A673 (cell line): ENCODE measurements at regions not wholly inside any gene's neighbourhood (a gene's known extent, or its start where the extent isn't known, plus 50 kb on each side); places are given as distances from the start of the nearest gene placed in this dataset.
"Not testable (repeated sequence)": the region's sequence is repeated elsewhere in the genome, so short reads cannot be mapped to it uniquely, and the experiment has no call there.

Experiments used
- BruUV-seq: library from RNA; stranded (reverse); fragments of 400-500 nt; replicated peaks from 2 replicates; lab custom pipeline; 2021; lab: Mats Ljungman, UMichigan
- CTCF ChIA-PET: fragments of 300-600 bp; sonication (Branson Sonifier 250); formaldehyde crosslinking; loops from one replicate; lab custom pipeline; 2022; ENCODE audit warnings: antibody characterized with exemption; lab: Charles Lee
- POLR2A ChIA-PET: fragments of 300-600 bp; sonication (Branson Sonifier 250); formaldehyde crosslinking; loops from one replicate; lab custom pipeline; 2022; ENCODE audit warnings: antibody characterized with exemption; ENCODE audit not compliant: low non-redundant PET; lab: Charles Lee
- DNase-seq: peaks from one replicate; pipeline ENCODE4 v3.0.0-alpha.2; 2015; ENCODE audit warnings: low spot score
- H3K27ac ChIP-seq: fragments of 200-600 bp; sonication (generic); 2 replicates; pipeline ENCODE4 v1.5.1; 2016; ENCODE audit warnings: mixed run types, low read depth, mild to moderate bottlenecking, mixed read lengths, antibody characterized with exemption, low read length; ENCODE audit not compliant: poor library complexity, severe bottlenecking
- H3K27me3 ChIP-seq: fragments of 200-600 bp; sonication (generic); replicated peaks from 2 replicates; pipeline ENCODE4 v1.6.1; 2017; ENCODE audit warnings: mixed run types, low read depth, mild to moderate bottlenecking, mixed read lengths, antibody characterized with exemption, low read length; ENCODE audit not compliant: insufficient read depth, poor library complexity
- H3K36me3 ChIP-seq: fragments of 200-600 bp; sonication (generic); 2 replicates; pipeline ENCODE4 v1.6.1; 2016; ENCODE audit warnings: mixed run types, mild to moderate bottlenecking, mixed read lengths, antibody characterized with exemption, low read length; ENCODE audit not compliant: insufficient read depth, poor library complexity, severe bottlenecking
- H3K4me1 ChIP-seq: fragments of 200-600 bp; sonication (generic); 2 replicates; pipeline ENCODE4 v1.6.1; 2017; ENCODE audit warnings: mixed run types, mild to moderate bottlenecking, mixed read lengths, antibody characterized with exemption, low read length; ENCODE audit not compliant: insufficient read depth, poor library complexity, severe bottlenecking
- H3K4me3 ChIP-seq: fragments of 200-600 bp; sonication (generic); 2 replicates; pipeline ENCODE4 v1.5.1; 2016; ENCODE audit warnings: low read depth, mixed run types, mild to moderate bottlenecking, mixed read lengths, low read length; ENCODE audit not compliant: poor library complexity, severe bottlenecking
- H3K9me3 ChIP-seq: fragments of 200-600 bp; sonication (generic); 2 replicates; pipeline ENCODE4 v1.6.1; 2016; ENCODE audit warnings: mixed run types, low read depth, mild to moderate bottlenecking, mixed read lengths, antibody characterized with exemption, low read length; ENCODE audit not compliant: poor library complexity, severe bottlenecking
- CTCF ChIP-seq: fragments of 300-800, 200-600 bp; sonication (generic); conservative IDR thresholded peaks from 2 replicates; pipeline ENCODE4 v1.5.1; 2017; ENCODE audit warnings: low read depth, mild to moderate bottlenecking, antibody characterized with exemption, low read length, moderate library complexity, mixed read lengths
- EZH2 ChIP-seq: fragments of 200-600 bp; sonication (generic); IDR thresholded peaks from 2 replicates; pipeline ENCODE4 v1.6.1; 2017; ENCODE audit warnings: borderline replicate concordance, low read depth, mild to moderate bottlenecking, mixed read lengths, antibody characterized with exemption, low read length; ENCODE audit not compliant: poor library complexity, severe bottlenecking
- intact Hi-C: fragments of 100-400 bp; cut with micrococcal nuclease; formaldehyde crosslinking; loops from one replicate; pipeline ENCODE4 v1.10.0; 2022; ENCODE audit not compliant: unreplicated experiment

- Histone ChIP-seq H3K4me1 (no peaks in the 10 kb centered on the region), H3K27ac (no peak overlapping the region), H3K4me3 (no peak overlapping the region), H3K9me3 (no peaks in the 10 kb centered on the region), H3K27me3 (no peaks in the 10 kb centered on the region), H3K36me3 (no peaks in the 10 kb centered on the region)
- TF ChIP-seq CTCF (no peak), EZH2 (no peak)
- ChIA-PET POLR2A (no interaction called here), CTCF (no interaction called here)
- no TSS peak for BruUV-seq
- intact Hi-C loops, result no loop called here
- no peak for DNase-seq
Observed at GRCh38 chr6:160812097-160812496, 110.1 kb downstream of the PLG start.

DNA sequence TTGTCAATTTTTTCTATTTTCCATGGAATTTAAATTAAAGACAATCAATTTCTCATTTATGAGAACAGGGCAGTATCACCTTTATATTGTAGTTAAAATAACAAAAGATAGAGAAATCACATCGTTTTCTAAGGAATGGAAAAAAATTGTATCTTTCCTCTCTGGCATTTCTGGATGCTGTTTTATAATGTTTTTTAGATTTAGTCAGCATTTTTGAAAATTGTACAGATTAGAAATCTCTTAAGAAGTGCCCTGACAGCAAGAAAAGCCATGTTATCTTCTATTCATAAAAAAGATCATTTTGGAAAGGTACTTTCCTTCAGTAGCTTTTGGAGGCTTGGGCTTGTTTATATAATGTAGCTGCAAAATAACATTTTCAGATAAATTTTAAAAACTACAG lies 116.9 kb downstream of the PLG start:
- intact Hi-C loops, result no loop called here

GRCh38 chr6:160820661-160821060 lies 118.6 kb downstream of the PLG start:
- BruUV-seq, H3K4me3 ChIP-seq, intact Hi-C loops, H3K27me3 ChIP-seq, H3K4me1 ChIP-seq, H3K9me3 ChIP-seq, DNase-seq, H3K36me3 ChIP-seq, POLR2A ChIA-PET, H3K27ac ChIP-seq, CTCF ChIA-PET: not testable (repeated sequence)

More for the DNA sequence above, 116.9 kb downstream of the PLG start:
- DNase-seq, result no peak
- TF ChIP-seq CTCF (no peak), EZH2 (no peak)
- Histone ChIP-seq H3K9me3 (no peaks in the 10 kb centered on the region), H3K36me3 (no peaks in the 10 kb centered on the region), H3K27ac (no peak overlapping the region), H3K4me1 (no peaks in the 10 kb centered on the region), H3K4me3 (no peak overlapping the region), H3K27me3 (no peaks in the 10 kb centered on the region)
- ChIA-PET CTCF (no interaction called here), POLR2A (no interaction called here)
- BruUV-seq, result no TSS peak

DNA sequence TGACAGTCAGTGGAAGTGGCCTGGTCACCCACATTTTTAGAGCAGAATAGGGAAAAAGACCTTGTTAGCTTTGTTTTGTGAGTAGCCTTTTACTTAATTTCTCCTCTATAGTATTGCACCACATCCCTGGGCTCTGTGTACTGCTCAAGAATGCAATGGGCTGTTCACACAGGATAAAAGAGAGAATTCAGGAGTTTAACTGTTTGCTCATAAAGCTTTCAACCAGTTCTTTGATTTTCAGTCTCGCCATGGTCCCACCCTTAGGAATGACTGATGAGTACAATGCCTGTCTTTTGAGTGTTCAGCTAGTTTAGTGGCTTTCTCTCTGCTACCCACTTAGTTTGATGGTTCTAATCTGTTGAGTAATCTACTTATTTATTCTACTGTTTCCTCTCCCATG lies 129.7 kb downstream of the PLG start:
- no peak overlapping the region for H3K4me3 ChIP-seq
- BruUV-seq, result no TSS peak
- no peak overlapping the region for H3K27ac ChIP-seq
- H3K36me3 ChIP-seq, result no peaks in the 10 kb centered on the region
- TF ChIP-seq EZH2, result no peak
- no peak for TF ChIP-seq CTCF
- ChIA-PET POLR2A (no interaction called here), CTCF (no interaction called here)
- H3K9me3 ChIP-seq, result no peaks in the 10 kb centered on the region
- H3K27me3 ChIP-seq, result peaks cover under 1% of the 10 kb centered on the region
- intact Hi-C loops, result no loop called here
- DNase-seq, result peak; percentile 3
- no peaks in the 10 kb centered on the region for H3K4me1 ChIP-seq
